GM12875 (cell line): ENCODE measurements at regions not wholly inside any gene's neighbourhood (a gene's known extent, or its start where the extent isn't known, plus 50 kb on each side); places are given as distances from the start of the nearest gene placed in this dataset.

Source experiments
- H3K4me3 ChIP-seq: one replicate; pipeline ENCODE4 v1.5.1; 2011; ENCODE audit warnings: low read depth, low read length, control low read depth
- CTCF ChIP-seq: IDR thresholded peaks from 2 replicates; pipeline ENCODE4 v1.5.1; 2011; ENCODE audit warnings: low read depth, mild to moderate bottlenecking, control low read depth, inconsistent platforms, low read length, moderate library complexity, borderline replicate concordance; ENCODE audit not compliant: insufficient read depth

DNA sequence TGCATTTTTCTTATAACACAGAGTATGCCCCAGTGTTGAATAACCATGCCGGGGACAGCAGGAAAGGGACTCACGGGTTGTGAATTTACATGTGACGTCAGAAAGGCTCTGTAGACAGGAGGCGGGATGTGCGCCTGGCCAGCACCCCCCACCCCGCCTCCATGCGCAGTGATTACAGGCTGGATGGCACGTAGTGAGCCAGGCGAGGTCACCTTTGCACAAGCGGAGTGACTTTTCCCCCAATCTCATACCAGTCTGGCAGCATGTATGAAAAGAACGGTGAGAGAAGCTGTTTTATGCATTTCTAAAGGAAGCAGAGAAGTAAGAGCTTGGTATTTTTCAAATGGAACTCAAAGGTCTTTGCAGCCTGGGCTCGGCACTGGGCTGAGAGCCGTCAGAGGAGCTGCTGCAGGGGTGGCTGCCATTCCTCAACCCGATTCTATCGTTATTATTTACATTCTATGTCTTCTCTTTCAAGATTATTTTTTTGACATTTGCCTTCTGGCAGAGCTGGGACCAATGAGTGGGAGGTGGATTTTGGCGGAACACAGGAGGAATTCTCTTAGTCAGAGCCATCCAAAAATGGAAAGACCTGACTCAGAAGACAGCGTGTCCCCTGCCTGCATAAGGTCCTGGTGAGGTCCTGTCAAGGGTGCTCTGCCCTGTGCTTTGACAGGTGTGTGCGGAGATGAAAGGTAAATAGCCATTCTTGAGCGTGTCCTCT, 115.6 kb upstream of the SLC45A1 start:
- no peak for TF ChIP-seq CTCF
- no peak overlapping the region for H3K4me3 ChIP-seq

DNA sequence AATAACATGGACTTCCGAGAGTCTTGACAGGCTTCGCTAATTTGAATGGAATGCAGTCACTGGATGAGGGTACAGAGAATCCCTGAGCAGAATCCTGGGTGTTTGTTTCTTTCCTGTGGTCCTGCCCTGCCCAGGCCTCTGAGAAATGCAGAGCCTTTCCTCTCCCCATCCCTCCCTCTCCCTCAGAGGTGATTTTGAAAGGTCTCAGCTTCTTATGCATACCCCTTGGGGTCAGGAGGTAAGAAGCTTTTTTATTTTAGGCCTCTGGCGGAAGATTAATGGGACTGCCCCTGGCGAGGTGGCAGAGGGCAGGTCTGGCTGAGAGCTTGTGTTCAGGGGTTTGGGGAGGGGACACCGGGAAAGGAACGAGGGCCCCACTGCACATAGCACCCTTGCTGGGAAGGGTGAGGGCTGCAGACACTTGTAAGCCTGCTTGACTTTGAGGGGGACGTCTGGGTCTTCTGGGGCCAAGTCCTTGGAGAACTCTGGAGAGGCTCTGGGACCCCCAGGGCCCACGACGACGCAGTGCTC, 116.5 kb upstream of the SLC45A1 start:
- no peak for TF ChIP-seq CTCF
- no peak overlapping the region for H3K4me3 ChIP-seq

DNA sequence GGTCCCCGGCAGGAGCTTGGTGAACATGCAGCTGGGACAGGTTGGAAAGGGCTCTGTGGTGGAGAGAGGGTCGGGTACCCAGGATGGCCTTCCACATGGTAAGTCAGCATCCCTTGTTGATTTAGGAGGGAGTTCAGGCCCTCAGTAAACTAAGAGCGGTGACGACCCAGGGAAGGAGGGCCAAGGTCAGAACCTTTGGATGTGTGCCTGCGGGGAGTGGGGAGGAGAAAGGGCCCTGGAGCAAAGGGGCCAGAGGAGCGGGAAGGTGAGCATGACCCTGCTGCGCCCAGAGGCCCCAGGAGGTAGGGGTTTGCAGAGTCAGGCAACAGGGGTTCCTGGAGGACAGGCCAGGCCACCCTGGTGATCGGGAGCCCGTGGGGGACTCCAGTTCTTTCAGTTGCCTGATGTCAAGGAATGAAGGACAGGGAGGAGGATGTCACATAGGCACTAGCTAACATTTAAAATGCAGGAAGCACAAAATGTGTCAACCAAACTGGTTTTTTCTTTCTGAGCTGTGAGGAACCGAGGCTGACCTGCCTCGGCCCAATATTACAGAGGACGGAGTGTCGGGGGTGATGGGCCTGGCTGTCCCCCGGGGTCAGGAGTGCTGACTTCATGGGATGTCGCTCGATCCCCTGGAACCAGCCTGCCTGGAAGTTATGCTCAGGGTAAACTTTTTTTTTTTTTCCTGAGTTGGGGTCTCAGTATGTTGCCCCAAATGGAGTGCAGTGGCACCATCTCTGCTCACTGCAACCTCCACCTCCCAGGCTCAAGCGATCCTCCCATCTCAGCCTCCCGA, 117.4 kb upstream of the SLC45A1 start:
- TF ChIP-seq CTCF: no peak
- no peak overlapping the region for H3K4me3 ChIP-seq

- H3K4me3 ChIP-seq: no peak overlapping the region
These were observed 119.4 kb upstream of the SLC45A1 start for GRCh38 chr1:8198522-8198921.

GRCh38 chr1:8197493-8198282, 120.2 kb upstream of the SLC45A1 start:
- TF ChIP-seq CTCF: no peak
- H3K4me3 ChIP-seq: no peak overlapping the region

More at GRCh38 chr1:8198522-8198921, 119.4 kb upstream of the SLC45A1 start:
- no peak for TF ChIP-seq CTCF

DNA sequence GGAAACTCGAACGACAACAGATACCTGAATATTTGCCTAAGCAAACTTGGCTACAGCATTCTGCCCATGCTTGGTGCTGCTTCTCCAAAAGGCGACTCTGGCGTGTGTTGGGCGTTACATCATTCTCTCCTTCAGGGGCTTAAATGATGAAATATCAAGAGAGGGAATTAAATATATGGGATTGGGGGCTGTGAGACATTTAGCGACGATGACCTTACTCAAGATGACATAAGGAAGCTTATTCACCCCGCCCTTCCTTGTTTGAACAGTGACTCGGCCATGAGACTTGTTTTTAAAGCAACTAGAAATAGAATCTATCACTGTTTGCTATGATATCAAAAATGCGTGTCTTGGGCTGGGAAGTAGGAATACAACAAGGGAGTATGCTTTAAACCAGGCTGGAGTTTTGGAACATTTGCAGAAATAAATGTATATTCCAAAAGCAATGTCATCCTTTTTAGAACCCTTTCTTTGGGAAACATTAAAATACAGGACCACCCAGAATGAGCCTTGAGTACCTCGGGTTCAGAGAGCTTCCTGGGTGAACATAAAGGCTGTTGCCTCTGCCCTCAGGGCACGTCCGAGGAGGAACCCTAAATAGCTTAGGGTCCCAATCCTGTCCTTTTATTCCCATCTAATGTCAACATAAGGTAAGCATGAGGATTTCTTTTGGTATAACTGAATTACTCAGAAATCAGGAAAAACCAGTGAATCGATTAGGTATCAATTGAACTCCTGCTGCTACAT, 123.3 kb upstream of the SLC45A1 start:
- no peak overlapping the region for H3K4me3 ChIP-seq
- TF ChIP-seq CTCF: no peak
